ENCODE measurements at regions not wholly inside any gene's neighbourhood (a gene's known extent, or its start where the extent isn't known, plus 50 kb on each side); places are given as distances from the start of the nearest gene placed in this dataset.

GRCh38 chr6:102298051-102298450, 904.5 kb downstream of the GRIK2 start:
- no peak for TF ChIP-seq ZNF274 (IDR thresholded peaks at IDR 0.05; ENCODE audit: low read depth, low read length)
- no peak for TF ChIP-seq YY1 (IDR thresholded peaks at IDR 0.05; ENCODE audit: insufficient read depth, insufficient read length)
- no peak for TF ChIP-seq SUZ12 (IDR thresholded peaks at IDR 0.05; ENCODE audit: extremely low read depth, insufficient read depth, insufficient read length)
